ENCODE measurements at regions not wholly inside any gene's neighbourhood (a gene's known extent, or its start where the extent isn't known, plus 50 kb on each side); places are given as distances from the start of the nearest gene placed in this dataset.
A peak's percentile ranks its signal among the peaks of the same experiment; 100 is the strongest.

- no peak for DNase-seq
Measured at GRCh38 chr4:16360694-16361262, 134.5 kb upstream of the TAPT1 start.

DNA sequence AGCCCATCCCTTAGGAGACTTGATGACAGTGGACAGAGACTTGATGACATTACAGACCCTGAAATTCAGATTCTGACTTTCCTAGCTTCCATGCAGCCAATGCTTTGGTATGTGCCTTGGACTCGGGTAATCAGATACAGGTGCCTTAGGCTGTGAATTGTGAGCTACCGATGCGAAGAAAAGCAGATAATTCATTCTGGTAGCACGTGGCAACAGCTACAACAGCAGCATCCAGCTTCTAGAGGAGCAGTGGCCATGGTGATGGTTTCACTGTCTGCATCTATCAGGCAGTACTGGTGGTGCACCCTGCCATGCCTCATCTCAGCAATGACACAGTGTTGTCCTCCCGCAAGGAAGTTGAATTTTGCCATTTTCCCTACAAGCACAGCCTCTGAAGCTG lies 126.9 kb upstream of the TAPT1 start:
- no peak for DNase-seq

DNA sequence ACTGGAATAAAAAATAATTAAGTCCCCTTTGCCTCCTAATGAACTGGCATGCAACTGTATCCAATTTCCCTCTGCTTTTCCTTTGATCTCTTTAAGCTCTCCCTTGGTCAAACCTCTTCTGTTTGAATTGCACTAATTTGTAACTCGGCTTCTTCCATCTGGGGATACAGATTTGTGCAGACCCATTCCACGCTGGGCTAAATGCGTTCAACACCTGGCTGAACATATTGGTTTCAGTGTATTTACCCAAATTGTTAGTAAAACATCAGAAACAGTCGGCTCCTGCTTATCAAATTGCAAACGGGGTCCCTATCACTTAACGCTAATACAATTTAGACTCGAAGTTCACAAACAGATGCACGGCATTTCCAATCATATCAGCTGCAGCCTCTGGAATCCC lies 124.9 kb upstream of the TAPT1 start:
- no peak for DNase-seq

DNA sequence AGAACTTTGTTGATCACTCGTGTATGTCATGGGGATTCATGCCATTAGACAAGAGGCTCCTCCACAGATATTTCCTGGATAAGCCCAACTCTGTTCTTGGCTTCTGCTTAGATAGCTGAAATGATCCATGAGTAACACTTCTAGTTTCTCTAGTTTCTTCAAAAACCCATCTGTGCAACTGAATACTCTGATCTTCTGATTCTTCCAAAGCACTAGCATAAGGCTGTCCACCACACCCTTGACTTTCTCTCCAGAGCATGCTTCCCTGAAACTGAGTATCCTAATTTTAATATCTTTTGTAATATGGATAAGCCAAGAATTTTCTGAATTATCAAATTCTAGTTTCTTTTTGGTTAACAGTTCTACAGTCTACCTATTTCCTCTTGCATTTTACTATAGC lies 118.6 kb upstream of the TAPT1 start:
- no peak for DNase-seq

GRCh38 chr4:16337936-16338335 lies 111.7 kb upstream of the TAPT1 start:
- DNase-seq = no peak

GRCh38 chr4:16334601-16335000 lies 108.3 kb upstream of the TAPT1 start:
- DNase-seq = no peak

- DNase-seq = no peak
Measured at GRCh38 chr4:16329797-16330134, 103.5 kb upstream of the TAPT1 start.

GRCh38 chr4:16329125-16329796 lies 103.0 kb upstream of the TAPT1 start:
- DNase-seq = no peak

DNA sequence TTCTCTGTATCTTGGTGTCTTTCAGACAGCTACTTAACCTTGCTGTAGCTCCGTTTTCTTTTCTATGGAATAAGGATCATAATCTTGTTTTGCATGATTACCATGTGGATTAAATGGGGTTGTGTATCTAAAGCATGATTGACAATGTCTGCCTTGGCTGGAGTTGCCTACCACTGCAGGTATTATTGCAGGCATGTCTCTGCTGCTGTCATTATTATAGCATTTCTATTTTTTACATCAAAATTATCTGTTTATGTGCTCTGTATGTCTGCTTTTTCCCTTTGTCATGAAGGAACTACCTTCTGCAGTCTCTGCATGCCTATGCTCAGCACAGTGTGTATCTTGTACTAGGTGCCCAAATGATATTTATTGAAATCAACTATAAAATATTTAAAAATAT lies 95.9 kb upstream of the TAPT1 start:
- no peak for DNase-seq

DNA sequence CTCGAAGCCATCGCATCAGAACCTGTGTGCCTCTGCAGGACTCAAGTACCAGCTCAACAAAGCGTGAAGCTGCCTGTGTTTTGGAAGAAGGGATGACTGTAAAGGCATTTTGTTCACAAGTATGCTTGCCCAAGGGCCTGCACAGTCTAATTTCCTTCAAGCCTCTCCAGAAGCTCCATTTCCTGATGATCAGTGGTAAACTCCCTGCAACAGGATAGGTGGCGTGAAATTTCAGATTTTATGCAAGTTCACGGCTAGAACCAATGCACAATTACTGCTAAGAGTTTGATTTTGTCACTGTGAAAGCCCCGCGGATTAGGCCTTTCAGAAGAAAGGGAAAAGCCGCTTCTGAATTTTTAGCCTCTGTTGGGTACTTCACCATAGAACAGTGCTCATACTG lies 89.2 kb upstream of the TAPT1 start:
- DNase-seq = no peak

GRCh38 chr4:16310606-16311005 lies 84.3 kb upstream of the TAPT1 start:
- no peak for DNase-seq

GRCh38 chr4:16302648-16303047 lies 76.4 kb upstream of the TAPT1 start:
- DNase-seq = no peak

DNA sequence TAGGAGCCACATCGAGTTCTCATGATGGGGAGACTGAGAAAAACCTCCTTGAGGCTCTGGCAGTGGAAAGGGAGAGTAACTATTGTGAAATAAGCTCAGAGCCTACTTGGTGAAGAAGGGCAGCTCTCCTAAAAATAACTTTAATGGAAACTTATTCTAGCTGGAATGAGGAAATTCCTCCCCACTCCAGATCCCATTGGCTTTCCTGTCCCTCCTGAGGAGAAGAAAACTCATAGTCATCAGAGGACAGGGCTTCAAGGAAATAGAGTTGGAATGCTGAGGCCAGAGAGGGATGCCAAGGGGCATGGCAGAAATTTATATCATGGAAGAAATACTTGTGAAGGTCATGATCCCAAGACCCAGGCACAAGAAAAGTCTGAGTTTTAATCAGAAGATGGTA lies 70.7 kb upstream of the TAPT1 start:
- DNase-seq = no peak

- no peak for DNase-seq
Measured at GRCh38 chr4:16294455-16294854, 68.2 kb upstream of the TAPT1 start.

DNA sequence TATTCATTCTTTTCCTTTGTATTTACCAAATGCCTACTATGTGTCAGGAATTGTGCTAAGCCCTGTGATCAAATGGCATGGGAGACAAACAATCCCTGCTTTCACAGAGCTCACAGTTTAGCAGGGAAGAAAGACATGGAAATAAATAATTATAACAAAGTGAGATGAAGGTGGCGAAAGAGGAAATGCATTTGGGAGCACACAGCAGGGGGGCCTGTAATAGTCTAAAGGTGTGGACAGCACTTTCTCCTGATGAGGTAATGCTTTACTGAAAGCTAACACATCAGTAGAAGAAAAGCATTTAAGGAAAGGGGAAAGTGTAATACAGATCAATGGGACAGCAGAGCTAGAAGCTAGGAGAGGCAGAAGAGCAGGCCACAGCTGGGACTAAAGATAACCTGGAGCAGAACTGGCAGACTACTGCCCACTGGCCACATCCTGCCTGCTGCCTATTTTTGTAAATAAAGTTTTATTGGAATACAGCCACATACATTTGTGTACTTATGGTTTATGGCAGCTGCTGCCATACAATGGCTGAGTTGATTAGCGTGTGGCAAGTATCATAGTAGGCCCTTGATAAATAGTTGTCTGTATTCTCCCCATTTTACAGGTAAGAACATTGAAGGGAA lies 67.1 kb upstream of the TAPT1 start:
- no peak for DNase-seq

DNA sequence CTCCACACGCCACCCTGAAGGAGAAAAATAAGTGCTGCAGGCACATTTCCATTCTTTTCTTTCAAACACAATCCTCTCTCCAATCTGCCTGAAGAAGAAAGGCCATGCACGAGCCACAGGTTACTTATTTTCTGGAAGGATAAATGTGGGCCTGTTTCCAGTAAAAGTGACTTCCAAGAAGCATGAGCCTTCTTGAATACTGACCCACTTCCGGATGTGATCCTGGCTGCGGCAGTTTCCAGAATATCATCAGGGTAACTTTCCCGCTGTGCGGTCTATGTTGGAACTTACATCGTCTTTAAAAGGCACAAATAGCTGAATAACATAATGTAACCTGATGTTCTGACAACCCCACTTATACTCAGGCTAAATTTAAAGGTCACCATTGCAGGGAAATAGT lies 66.3 kb upstream of the TAPT1 start:
- DNase-seq = no peak

DNA sequence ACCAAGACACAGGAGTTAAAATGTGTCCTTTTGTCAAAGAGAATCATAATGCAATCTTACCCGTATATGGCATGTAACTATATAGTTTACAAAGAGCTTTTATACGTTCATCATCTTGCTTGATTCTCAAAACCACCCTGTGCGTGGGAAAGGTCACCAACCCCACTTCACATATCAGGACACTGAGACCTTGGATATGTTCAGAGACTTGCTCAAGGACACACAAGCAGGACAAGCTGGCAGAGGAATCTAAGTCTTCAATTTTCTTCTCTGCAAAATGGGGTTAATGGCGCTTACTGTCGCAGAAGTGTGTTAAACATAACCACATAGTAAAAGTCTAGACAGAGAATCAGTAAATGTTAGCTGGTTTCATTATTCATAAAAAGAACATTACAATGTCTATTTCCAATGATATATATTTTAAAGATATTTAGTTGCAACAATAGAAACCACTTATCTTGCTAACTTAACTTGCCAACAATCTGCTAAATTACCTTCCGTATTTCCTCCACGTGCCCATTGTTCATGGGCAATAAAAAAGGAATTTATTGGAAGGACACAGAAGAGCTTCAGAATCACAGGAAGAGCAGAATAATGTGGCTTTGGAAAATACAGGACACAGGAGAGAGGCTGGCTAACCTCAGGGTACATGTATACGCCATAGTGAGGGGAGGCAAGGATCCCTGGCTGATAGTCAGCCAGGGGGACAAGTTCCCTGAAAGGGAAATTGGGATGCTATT lies 64.6 kb upstream of the TAPT1 start:
- DNase-seq = no peak

GRCh38 chr4:16289897-16290554 lies 63.8 kb upstream of the TAPT1 start:
- peak; percentile 4 for DNase-seq

DNA sequence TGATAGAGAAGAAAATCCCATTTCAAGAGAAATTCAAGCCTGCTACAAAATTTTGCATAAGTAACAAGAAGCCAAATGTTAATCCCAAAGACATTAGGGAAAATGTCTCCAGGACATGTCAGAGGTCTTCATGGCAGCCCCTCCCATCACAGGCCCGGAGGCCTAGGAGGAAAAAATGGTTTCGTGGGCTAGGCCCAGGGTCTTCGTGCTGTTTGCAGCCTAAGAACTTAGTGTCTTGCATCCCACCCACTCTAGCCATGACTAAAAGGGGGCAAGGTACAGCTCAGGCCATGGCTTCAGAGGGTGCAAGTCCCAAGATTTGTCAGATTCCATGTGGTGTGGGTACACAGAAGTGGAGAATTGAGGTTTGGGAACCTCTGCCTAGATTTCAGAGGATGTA lies 57.8 kb upstream of the TAPT1 start:
- DNase-seq = no peak

DNA sequence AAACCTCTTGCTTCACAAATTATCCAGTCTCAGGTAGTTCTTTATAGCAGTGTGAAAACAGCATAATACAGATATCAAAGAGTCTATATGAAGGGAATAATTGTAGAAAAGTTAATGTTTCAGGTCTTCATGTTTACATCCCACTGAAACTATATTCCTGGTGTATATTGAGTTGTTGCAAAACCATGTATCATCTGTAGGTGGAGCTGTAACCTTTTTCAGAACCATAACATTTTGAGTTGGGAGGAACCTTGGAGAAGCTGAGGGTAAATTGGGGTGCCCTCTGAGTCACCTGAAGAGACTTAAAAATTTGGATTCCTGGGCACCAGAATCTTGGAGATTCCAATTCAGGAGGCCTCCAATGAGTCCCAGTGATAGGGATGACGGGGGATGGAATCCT lies 51.9 kb upstream of the TAPT1 start:
- DNase-seq = no peak

Data from NCI-H1105 treated with DMSO at 0.1 percent for 48 hours (cell line).